OCI-LY3 (cell line): ENCODE measurements at regions not wholly inside any gene's neighbourhood (a gene's known extent, or its start where the extent isn't known, plus 50 kb on each side); places are given as distances from the start of the nearest gene placed in this dataset.
"Not testable (repeated sequence)": the region's sequence is repeated elsewhere in the genome, so short reads cannot be mapped to it uniquely, and the experiment has no call there.

Experiments used
- EZH2phosphoT487 ChIP-seq: fragments of 200-600 bp; shearing (Covaris generic); IDR thresholded peaks from 2 replicates; pipeline ENCODE4 v1.6.1; 2018; ENCODE audit warnings: antibody characterized with exemption, mixed run types, low read depth
- TF ChIP-seq, protein P1 (sequence below): fragments of 200-600, 300-600 bp; sonication (generic); IDR thresholded peaks from 2 replicates; pipeline ENCODE4 v1.5.1; 2014; ENCODE audit warnings: antibody characterized with exemption, low read length, low read depth

GRCh38 chr14:23897291-23897690, 56.3 kb upstream of the DHRS4 start:
- TF ChIP-seq, protein P1, sequence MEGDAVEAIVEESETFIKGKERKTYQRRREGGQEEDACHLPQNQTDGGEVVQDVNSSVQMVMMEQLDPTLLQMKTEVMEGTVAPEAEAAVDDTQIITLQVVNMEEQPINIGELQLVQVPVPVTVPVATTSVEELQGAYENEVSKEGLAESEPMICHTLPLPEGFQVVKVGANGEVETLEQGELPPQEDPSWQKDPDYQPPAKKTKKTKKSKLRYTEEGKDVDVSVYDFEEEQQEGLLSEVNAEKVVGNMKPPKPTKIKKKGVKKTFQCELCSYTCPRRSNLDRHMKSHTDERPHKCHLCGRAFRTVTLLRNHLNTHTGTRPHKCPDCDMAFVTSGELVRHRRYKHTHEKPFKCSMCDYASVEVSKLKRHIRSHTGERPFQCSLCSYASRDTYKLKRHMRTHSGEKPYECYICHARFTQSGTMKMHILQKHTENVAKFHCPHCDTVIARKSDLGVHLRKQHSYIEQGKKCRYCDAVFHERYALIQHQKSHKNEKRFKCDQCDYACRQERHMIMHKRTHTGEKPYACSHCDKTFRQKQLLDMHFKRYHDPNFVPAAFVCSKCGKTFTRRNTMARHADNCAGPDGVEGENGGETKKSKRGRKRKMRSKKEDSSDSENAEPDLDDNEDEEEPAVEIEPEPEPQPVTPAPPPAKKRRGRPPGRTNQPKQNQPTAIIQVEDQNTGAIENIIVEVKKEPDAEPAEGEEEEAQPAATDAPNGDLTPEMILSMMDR, result not testable (repeated sequence)
- TF ChIP-seq EZH2phosphoT487, result not testable (repeated sequence)
